ENCODE measurements at regions not wholly inside any gene's neighbourhood (a gene's known extent, or its start where the extent isn't known, plus 50 kb on each side); places are given as distances from the start of the nearest gene placed in this dataset.

- Mint-ChIP-seq H3K27me3 (ENCODE audit: low read depth) (no peaks in the 10 kb centered on the region), H3K4me1 (no peaks in the 10 kb centered on the region)
- TF ChIP-seq, protein P1, sequence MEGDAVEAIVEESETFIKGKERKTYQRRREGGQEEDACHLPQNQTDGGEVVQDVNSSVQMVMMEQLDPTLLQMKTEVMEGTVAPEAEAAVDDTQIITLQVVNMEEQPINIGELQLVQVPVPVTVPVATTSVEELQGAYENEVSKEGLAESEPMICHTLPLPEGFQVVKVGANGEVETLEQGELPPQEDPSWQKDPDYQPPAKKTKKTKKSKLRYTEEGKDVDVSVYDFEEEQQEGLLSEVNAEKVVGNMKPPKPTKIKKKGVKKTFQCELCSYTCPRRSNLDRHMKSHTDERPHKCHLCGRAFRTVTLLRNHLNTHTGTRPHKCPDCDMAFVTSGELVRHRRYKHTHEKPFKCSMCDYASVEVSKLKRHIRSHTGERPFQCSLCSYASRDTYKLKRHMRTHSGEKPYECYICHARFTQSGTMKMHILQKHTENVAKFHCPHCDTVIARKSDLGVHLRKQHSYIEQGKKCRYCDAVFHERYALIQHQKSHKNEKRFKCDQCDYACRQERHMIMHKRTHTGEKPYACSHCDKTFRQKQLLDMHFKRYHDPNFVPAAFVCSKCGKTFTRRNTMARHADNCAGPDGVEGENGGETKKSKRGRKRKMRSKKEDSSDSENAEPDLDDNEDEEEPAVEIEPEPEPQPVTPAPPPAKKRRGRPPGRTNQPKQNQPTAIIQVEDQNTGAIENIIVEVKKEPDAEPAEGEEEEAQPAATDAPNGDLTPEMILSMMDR (IDR thresholded peaks at IDR 0.05; ENCODE audit: unreplicated experiment in 3 of 3) = no peak
Observed at GRCh38 chr14:71388862-71389261, 481.6 kb downstream of the PCNX1 start.

DNA sequence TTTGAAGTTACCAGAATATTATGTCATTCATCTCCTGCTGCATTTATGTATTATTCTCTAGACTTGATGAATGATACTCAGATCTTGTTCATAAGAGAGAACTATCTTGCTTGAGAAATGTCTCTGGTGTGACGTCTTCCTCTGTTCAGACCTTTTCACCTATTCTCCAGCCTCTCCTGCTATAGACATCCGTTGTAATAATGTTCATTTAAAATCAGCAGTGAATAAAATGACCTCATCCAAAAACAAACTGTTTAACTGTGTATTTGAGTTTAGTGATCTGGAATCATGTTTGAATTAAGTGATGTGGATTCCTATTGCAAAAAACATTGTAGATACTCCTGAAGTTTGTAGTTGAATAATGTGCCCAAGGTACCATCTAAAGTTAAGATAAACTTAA is 487.1 kb downstream of the PCNX1 start:
- no peaks in the 10 kb centered on the region for H3K9me3 Mint-ChIP-seq
- TF ChIP-seq, protein P1 (IDR thresholded peaks at IDR 0.05; ENCODE audit: unreplicated experiment in 3 of 3) = no peak
- H3K4me1 Mint-ChIP-seq = no peaks in the 10 kb centered on the region
- no peak overlapping the region for H3K4me3 Mint-ChIP-seq
- peaks cover 3% of the 10 kb centered on the region for H3K36me3 Mint-ChIP-seq (ENCODE audit: low read depth)
- H3K27me3 Mint-ChIP-seq (ENCODE audit: low read depth) = no peaks in the 10 kb centered on the region
- no peak overlapping the region for H3K27ac Mint-ChIP-seq

More at GRCh38 chr14:71388862-71389261, 481.6 kb downstream of the PCNX1 start:
- peaks cover 10% of the 10 kb centered on the region for H3K36me3 Mint-ChIP-seq (ENCODE audit: low read depth)
- no peaks in the 10 kb centered on the region for H3K9me3 Mint-ChIP-seq
- no peak overlapping the region for H3K27ac Mint-ChIP-seq
- H3K4me3 Mint-ChIP-seq = no peak overlapping the region

DNA sequence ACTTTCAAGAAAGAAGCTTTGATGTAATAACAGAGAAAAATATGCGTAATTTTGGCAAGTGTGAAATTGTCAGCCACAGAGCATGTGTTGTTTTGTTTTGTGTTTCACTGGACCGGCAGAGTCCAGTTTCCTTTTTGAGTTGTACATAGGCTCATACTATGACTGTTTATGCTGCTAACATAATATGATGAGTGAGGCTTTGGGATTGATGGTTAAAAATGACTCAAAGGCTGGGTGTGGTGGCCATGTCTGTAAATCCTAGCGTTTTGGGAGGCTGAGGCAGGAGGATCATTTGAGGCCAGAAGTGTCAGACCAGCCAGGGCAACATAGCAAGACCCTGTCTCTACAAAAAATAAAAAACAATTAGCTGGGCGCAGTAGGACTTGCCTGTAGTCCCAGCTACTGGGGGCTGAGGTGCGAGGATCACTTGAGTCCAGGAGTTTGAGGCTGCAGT is 487.9 kb downstream of the PCNX1 start:
- no peak overlapping the region for H3K4me3 Mint-ChIP-seq
- H3K4me1 Mint-ChIP-seq = peaks cover 1% of the 10 kb centered on the region
- TF ChIP-seq, protein P1 (IDR thresholded peaks at IDR 0.05; ENCODE audit: unreplicated experiment in 3 of 3) = no peak
- no peaks in the 10 kb centered on the region for H3K27me3 Mint-ChIP-seq (ENCODE audit: low read depth)
- no peaks in the 10 kb centered on the region for H3K9me3 Mint-ChIP-seq
- no peak overlapping the region for H3K27ac Mint-ChIP-seq
- peaks cover 3% of the 10 kb centered on the region for H3K36me3 Mint-ChIP-seq (ENCODE audit: low read depth)

DNA sequence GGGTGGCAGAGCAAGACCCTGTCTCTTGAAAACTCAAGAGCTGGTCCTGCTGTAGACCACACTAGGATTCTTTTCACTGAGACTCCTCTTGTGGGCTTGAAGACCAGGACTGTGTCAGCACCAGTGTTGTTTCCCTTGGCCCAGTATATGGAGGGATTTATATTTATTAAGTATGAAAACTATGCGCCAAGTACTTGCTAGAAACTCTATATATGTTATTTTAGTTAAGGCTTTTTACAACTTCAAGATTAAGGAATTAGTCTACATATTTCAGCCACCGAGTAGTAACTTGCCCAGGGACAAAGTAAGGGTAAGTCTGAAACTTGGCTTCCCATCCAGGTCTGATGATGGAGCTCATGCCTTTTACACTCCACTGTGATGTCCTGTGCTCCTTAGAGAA is 488.4 kb downstream of the PCNX1 start:
- Mint-ChIP-seq H3K9me3 (no peaks in the 10 kb centered on the region), H3K4me1 (peaks cover 6% of the 10 kb centered on the region), H3K27ac (peak overlapping the region in 1 of 3 experiments; percentile 67), H3K36me3 (ENCODE audit: low read depth) (peaks cover 3% of the 10 kb centered on the region), H3K4me3 (no peak overlapping the region), H3K27me3 (ENCODE audit: low read depth) (no peaks in the 10 kb centered on the region)
- TF ChIP-seq, protein P1 (IDR thresholded peaks at IDR 0.05; ENCODE audit: unreplicated experiment in 3 of 3) = no peak

- H3K9me3 Mint-ChIP-seq = no peaks in the 10 kb centered on the region
- H3K4me3 Mint-ChIP-seq = no peak overlapping the region
- H3K36me3 Mint-ChIP-seq (ENCODE audit: low read depth) = peaks cover 3% of the 10 kb centered on the region
- H3K27ac Mint-ChIP-seq = peak overlapping the region in 1 of 3 experiments; percentile 67
- no peaks in the 10 kb centered on the region for H3K27me3 Mint-ChIP-seq (ENCODE audit: low read depth)
- peaks cover 9% of the 10 kb centered on the region for H3K4me1 Mint-ChIP-seq
- TF ChIP-seq, protein P1 (IDR thresholded peaks at IDR 0.05; ENCODE audit: unreplicated experiment in 3 of 3) = no peak
Observed at GRCh38 chr14:71396050-71396677, 488.9 kb downstream of the PCNX1 start.

- no peaks in the 10 kb centered on the region for H3K36me3 Mint-ChIP-seq (ENCODE audit: low read depth)
- H3K4me1 Mint-ChIP-seq = peaks cover 9% of the 10 kb centered on the region
- TF ChIP-seq, protein P1 (IDR thresholded peaks at IDR 0.05; ENCODE audit: unreplicated experiment in 3 of 3) = no peak
- H3K27ac Mint-ChIP-seq = peak overlapping the region in 1 of 3 experiments; percentile 16
- H3K9me3 Mint-ChIP-seq = no peaks in the 10 kb centered on the region
- no peak overlapping the region for H3K4me3 Mint-ChIP-seq
- no peaks in the 10 kb centered on the region for H3K27me3 Mint-ChIP-seq (ENCODE audit: low read depth)
Observed at GRCh38 chr14:71397371-71397770, 490.1 kb downstream of the PCNX1 start.
